GM12892 (cell line): ENCODE measurements at regions not wholly inside any gene's neighbourhood (a gene's known extent, or its start where the extent isn't known, plus 50 kb on each side); places are given as distances from the start of the nearest gene placed in this dataset.
"Not testable (repeated sequence)": the region's sequence is repeated elsewhere in the genome, so short reads cannot be mapped to it uniquely, and the experiment has no call there.

Source experiments
- DNase-seq: peaks from one replicate; pipeline ENCODE4 v3.0.0; 2011; ENCODE audit not compliant: insufficient read length
- FAIRE-seq: peaks from 2 replicates; lab custom pipeline; 2011; peaks lifted over from hg19 to GRCh38; lab: Jason Lieb, UNC
- POLR2A ChIP-seq: IDR thresholded peaks from 2 replicates; pipeline ENCODE4 v1.6.1; 2011; ENCODE audit warnings: low read depth, low read length, control low read depth
- POLR2AphosphoS5 ChIP-seq: IDR thresholded peaks from 2 replicates; pipeline ENCODE4 v1.6.1; 2011; ENCODE audit warnings: low read depth, low read length, control low read depth
- TAF1 ChIP-seq: IDR thresholded peaks from 2 replicates; pipeline ENCODE4 v1.6.1; 2011; ENCODE audit warnings: low read depth, mild to moderate bottlenecking, control low read depth, low read length, borderline replicate concordance

GRCh38 chr16:26981266-26981938 lies 85.3 kb upstream of the C16orf82 start:
- DNase-seq: no peak
- no peak for FAIRE-seq
- no peak for TF ChIP-seq POLR2AphosphoS5
- no peak for TF ChIP-seq TAF1
- TF ChIP-seq POLR2A: no peak

GRCh38 chr16:26982422-26982821 lies 84.3 kb upstream of the C16orf82 start:
- no peak for DNase-seq
- FAIRE-seq: no peak
- TF ChIP-seq POLR2AphosphoS5: no peak
- TF ChIP-seq TAF1: no peak
- TF ChIP-seq POLR2A: no peak

DNA sequence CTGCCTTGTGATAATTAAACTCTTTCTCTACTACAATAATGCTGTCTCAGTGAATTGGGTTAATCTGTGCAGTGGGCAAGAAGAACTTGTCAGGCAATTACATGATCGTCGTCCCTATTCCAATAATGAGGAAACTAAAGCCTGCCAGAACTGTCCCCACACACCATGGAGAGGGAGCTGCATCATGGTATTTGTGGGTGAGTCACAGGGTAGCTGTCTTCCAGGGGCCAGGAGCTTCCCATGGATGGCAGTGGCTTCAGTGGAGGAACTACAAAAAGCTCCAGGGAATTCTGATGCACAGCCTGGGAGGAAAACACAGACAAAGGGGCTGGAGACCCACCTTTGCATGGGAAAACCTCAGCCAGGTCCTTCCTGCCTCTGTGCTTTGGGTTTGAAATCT lies 83.3 kb upstream of the C16orf82 start:
- FAIRE-seq (no peak), DNase-seq (no peak)
- TF ChIP-seq POLR2AphosphoS5 (no peak), POLR2A (no peak), TAF1 (no peak)

DNA sequence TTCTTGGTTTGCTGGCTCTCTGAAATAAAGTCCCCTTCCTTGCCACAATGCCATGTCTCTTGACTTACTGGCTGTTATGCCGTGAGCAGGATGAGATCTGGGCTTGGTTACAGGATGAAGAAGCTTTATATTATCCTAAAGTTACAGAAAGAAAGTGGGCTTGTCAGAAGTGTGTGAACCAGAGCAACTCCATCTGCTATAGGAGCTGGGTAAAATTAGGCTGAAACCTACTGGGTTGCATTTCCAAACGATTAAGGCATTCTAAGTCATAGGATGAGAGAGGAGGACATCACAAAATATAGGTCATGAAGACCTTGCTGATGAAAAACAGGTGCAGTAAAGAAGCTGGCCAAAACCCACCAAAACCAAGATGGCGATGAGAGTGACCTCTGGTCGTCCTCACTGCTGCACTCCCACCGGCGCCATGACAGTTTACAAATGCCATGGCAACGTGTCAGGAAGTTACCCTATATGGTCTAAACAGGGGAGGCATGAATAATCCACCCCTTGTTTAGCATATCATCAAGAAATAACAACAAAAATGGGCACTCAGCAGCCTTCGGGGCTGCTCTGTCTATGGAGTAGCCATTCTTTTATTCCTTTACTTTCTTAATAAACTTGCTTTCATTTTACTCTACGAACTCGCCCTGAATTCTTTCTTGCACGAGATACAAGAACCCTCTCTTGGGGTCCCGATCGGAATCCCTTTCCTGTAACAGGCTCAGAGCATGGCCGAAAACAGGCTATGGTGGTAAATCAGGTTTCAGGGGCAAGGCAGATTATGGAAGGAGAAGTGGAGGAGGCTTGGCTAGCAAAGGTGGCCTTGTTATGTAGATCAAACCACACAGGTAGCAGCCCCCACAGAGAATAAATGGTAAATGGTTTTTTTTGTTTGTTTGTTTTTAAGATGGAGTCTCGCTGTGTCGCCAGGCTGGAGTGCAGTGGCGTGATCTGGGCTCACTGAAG lies 81.3 kb upstream of the C16orf82 start:
- FAIRE-seq: no peak
- TF ChIP-seq TAF1 (no peak), POLR2A (no peak), POLR2AphosphoS5 (no peak)
- DNase-seq: no peak

DNA sequence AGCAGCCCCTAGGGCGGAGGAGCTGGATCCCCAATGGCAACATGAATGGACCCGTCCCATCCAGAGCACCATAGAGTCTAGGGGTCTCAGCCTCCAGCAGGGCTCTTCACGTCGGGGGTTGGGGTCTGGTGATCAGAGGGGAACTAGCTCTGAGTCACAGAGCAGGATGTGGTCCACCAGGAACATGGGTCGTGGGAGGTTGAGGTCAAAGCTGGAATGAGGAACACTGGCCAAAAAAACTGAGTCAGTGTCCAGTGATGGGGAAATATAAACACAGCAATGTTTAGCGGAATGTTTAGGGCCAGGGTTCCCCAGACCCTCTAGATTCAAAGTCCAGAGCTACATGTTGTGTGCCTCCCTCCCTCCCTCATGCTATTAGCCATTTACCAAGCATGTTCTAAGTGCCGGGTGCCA lies 79.1 kb upstream of the C16orf82 start:
- TF ChIP-seq TAF1 (no peak), POLR2AphosphoS5 (no peak), POLR2A (no peak)
- FAIRE-seq: no peak
- DNase-seq: no peak

GRCh38 chr16:26988186-26988585 lies 78.5 kb upstream of the C16orf82 start:
- DNase-seq (no peak), FAIRE-seq (no peak)
- TF ChIP-seq POLR2AphosphoS5 (no peak), TAF1 (no peak), POLR2A (no peak)

DNA sequence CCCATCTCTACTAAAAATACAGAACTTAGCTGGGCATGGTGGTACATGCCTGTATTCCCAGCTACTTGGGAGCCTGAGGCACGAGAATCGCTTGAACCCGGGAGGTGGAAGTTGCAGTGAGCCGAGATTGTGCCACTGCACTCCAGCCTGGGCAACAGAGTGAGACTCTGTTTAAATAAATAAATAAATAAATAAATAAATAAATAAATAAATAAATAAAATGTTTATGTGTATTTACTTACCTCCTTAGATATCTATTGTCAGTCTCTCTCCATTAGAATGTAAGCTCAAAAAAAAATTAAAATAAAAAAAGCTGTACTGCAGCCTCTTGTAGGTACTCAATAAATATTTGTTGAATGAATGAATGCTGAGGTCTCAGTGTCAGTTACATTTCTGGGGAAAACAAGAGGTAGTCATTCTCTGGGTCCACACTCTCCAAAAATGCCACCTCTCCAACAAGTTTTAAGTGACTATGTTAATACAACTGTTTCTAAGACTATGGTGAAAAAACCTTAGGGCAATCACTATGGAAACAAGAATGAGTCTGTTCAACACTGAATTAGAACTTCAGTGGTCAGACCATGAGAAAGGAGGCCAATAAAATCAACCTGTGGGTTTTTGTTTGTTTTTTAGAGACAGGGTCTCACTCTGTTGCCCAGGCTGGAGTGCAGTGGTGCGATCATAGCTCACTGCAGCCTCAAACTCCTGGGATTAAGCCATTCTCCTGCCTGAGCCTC lies 76.2 kb upstream of the C16orf82 start:
- not testable (repeated sequence) for FAIRE-seq, DNase-seq

- no peak for TF ChIP-seq POLR2A
- TF ChIP-seq POLR2AphosphoS5: no peak
- no peak for TF ChIP-seq TAF1
- DNase-seq: no peak
- no peak for FAIRE-seq
Observed at GRCh38 chr16:26992666-26993349, 73.9 kb upstream of the C16orf82 start.

- FAIRE-seq: no peak
- no peak for DNase-seq
- TF ChIP-seq POLR2AphosphoS5 (no peak), TAF1 (no peak), POLR2A (no peak)
Observed at GRCh38 chr16:26993511-26993910, 73.2 kb upstream of the C16orf82 start.

DNA sequence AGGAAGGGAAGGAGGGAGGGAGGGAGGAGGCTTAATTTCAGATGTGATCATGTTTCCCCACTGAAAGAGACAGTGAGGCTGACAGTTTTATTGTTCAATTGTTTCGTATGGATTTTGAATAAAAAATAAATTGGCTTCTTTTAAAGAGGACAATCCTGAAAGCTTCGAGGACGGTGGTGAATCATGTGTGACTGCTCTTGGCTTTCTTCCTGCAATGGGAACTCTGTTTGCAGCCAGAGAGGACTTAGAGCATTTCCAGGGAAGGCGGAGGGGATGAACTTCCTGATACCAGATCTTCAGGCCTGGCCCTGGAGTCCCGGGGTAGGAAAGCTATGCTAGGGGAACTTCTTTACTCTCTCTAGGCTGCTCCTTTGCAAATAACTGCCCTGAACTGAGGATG lies 72.8 kb upstream of the C16orf82 start:
- DNase-seq (no peak), FAIRE-seq (no peak)

DNA sequence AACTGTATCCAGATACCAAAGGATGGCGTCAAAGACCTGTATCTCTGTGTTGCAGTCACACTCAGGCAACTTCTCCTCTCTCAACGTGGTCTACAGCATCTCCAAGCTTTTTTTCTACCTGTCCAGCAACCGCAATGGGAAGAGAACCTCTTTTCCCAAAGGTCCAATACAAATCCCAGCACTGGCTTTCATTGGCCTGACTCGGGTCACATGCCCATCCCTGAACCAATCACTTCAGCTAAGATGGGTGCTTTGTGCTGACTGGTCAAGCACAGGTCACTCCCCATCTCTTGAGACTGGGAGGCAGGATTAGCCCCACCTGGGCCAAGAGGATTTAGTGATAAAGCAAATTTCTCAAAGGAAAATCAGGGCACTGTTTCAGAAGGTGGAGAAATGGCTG lies 71.2 kb upstream of the C16orf82 start:
- DNase-seq (no peak), FAIRE-seq (no peak)
- TF ChIP-seq TAF1 (no peak), POLR2AphosphoS5 (no peak), POLR2A (no peak)

More for the DNA sequence above, 72.8 kb upstream of the C16orf82 start:
- TF ChIP-seq TAF1: no peak
- TF ChIP-seq POLR2A: no peak
- TF ChIP-seq POLR2AphosphoS5: no peak

DNA sequence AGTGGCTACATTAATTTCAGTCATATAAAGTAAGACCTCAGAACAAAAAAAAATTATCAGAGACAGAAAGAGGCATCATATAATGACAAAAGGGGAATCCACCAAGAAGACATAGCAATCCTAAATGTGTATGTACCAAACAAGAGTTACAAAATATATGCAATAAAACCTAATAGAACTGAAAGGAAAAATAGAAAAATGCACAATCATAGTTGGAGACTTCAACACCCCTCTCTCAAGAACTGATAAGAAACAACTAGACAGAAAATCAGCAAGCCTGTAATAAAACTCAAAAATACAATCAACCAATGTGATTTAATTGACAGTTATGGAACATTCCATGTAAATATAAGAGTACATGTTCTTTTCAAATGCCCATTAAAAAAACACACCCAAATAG lies 61.3 kb upstream of the C16orf82 start:
- TF ChIP-seq POLR2AphosphoS5 (no peak), POLR2A (no peak), TAF1 (no peak)
- DNase-seq: no peak
- no peak for FAIRE-seq
